GM18868 (cell line): ENCODE measurements at regions not wholly inside any gene's neighbourhood (a gene's known extent, or its start where the extent isn't known, plus 50 kb on each side); places are given as distances from the start of the nearest gene placed in this dataset.
"Not testable (repeated sequence)": the region's sequence is repeated elsewhere in the genome, so short reads cannot be mapped to it uniquely, and the experiment has no call there.

Experiments used
- ATAC-seq: cut with Tn5 transposase; IDR thresholded peaks from one replicate; pipeline ENCODE4 v1.9.1; 2021; ENCODE audit warnings: mild to moderate bottlenecking, moderate library complexity; ENCODE audit not compliant: unreplicated experiment

DNA sequence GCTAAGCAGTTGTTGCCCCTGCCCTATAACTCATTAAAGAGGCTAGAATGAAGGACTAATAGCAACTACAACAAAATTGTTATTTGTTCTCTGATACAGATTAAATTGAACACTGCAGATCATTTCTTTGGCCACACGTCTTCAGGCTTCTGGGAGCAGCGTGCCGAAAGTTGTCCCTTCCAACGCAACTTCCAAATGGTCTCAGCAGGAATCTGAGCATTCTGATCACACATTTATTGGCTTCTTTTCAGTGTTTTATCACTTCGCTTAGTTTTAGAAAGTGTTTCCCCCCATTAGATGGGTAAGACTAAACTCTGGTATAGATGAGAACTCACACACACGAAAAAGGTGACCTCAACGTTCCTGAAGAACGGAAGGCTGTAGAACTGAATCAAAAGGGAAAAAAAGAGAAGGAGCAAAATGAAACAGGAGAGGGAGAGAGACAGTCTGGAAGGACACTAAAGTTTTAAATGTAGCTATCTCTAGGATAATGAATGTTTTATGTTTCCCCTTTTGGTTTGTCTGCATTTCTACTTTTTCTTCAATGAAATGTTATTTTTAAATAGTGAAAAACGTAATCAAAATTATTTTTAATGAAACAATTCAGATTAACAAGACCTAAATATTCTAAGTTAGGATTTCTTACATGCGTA is 336.5 kb downstream of the RRAGC start:
- no peak for ATAC-seq

GRCh38 chr1:38516560-38516959 is 343.0 kb downstream of the RRAGC start:
- ATAC-seq, result no peak

DNA sequence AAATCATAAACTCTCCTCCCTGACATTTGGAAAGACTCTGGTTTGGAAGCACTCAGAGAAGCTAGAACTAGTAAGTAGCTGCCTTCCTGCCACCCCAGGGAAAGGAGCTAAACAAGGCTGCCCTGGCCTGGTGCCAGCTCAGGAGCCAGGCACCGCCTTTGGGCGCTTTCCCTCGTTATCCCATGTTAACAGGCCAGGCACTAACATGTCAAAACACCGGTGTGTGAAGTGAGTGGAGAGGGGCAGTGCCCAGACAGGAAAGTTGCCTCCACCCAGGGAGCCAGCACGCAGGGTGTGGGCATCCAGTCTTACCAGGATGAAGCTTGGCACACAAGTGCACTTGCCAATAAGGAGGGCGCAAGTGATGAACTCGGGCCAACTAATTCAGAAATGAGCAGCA is 346.8 kb downstream of the RRAGC start:
- no peak for ATAC-seq

- no peak for ATAC-seq
Measured at GRCh38 chr1:38512024-38512767, 347.4 kb downstream of the RRAGC start.

DNA sequence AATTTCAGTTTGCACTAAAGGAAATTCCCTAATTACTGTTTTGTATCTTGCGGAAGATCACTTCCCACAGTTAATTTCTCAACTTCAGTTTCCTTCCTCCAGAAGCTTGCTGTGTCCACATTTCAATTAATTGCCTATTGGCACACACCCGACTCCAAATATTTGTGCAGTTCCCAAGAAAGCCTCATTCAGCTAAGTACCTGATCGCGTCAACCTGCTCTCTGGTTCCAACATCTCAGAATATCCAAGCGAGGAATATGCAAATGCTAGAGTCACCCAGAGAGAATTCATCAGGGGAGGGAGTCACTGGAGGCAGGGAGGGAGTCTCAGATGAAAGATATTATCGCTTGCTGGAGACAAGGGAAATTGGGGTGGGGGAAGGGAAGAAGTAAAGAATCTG is 351.3 kb downstream of the RRAGC start:
- ATAC-seq, result no peak

DNA sequence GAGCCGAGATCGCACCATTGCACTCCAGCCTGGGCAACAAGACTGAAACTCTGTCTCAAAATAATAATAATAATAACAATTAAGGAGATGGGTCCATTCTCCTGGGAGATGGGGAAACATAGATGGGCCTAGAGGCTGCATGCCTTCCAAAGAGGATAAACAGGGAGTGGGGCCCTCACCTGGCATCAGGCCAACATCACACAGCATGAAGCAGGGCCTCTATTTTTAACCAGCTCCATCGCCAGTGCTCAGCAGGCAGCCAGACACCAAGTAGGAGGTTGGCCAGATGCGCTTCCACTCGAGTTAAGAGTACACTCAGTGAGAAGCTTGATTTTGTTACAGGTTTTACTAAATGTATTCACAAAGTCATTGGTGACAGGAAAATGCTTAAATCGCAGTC is 352.0 kb downstream of the RRAGC start:
- ATAC-seq, result no peak

- ATAC-seq, result no peak
Measured at GRCh38 chr1:38505944-38506343, 353.6 kb downstream of the RRAGC start.

GRCh38 chr1:38502758-38503157 is 356.8 kb downstream of the RRAGC start:
- no peak for ATAC-seq

DNA sequence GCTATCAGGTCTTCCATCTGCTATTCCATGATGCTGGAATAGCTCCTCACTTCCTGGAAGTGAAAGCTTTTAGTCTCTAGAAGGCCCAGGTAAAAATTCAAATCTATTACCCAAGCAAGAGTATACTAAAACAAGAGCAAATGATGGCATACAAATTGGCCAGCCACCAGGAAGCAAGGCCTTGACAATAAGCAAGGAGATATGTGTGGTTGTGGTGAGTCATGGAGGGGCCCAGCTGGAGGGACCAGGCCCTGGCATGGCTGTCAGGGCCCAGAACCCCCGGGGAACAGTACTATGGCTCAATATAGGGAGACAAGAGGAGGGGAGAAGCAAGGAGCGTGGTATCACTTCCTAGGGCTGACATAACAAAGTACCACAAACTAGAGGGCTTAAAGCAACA is 358.7 kb downstream of the RRAGC start:
- no peak for ATAC-seq

DNA sequence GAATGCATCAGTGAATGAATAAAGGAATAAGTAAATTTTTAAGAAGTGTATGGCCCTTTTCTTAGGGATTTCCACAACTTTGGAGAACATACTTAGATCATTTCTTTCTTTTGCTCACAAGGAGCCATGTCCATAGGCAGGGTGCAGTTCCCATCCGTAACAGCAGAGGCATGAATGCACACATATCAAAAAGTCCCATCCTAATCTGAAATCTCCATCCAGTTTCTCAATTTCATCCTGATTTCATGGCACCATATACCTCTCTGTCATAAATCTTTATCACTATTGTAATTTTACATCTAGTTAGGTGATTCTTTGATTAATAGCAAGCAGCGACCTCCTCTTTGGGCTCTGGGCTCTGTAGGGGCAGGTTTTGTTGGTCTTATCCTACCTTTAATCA is 359.2 kb downstream of the RRAGC start:
- no peak for ATAC-seq

GRCh38 chr1:38498686-38499085 is 360.9 kb downstream of the RRAGC start:
- no peak for ATAC-seq

DNA sequence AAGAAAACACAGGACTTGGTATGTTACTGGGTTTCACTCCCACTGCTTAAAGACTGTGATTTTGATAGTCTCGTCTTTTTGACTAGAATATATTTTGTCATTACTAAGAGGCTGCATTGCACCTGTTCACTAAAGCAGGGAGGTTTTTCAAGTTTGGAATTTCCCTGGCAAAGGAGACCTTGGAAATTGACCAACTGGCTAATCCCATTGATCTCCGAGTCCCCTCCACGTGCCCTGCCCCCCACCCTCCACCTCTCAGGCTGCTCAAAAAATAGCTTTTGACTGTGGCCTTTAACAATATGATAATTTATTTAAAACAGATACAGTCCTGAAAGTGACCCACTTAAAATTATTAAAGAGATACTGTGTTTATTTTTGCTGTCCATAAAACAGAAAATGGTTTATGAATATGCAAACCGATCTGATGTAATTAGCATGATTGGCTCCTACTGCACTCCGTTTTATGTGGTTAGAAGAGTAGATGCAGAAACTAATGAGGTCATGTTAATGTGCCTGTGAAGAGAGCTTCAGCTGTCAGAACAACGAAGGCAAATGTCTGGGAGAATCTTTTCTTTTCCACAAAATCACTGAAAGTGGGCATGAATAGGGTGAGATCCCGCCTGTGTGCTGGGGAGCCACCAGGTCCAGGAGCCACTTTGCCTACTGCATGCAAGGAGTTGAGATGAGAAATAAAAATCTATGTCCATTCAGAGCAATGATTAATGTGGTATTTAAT is 361.5 kb downstream of the RRAGC start:
- no peak for ATAC-seq

- ATAC-seq, result not testable (repeated sequence)
Measured at GRCh38 chr1:38493306-38493705, 366.3 kb downstream of the RRAGC start.

- no peak for ATAC-seq
Measured at GRCh38 chr1:38489844-38490270, 369.7 kb downstream of the RRAGC start.

DNA sequence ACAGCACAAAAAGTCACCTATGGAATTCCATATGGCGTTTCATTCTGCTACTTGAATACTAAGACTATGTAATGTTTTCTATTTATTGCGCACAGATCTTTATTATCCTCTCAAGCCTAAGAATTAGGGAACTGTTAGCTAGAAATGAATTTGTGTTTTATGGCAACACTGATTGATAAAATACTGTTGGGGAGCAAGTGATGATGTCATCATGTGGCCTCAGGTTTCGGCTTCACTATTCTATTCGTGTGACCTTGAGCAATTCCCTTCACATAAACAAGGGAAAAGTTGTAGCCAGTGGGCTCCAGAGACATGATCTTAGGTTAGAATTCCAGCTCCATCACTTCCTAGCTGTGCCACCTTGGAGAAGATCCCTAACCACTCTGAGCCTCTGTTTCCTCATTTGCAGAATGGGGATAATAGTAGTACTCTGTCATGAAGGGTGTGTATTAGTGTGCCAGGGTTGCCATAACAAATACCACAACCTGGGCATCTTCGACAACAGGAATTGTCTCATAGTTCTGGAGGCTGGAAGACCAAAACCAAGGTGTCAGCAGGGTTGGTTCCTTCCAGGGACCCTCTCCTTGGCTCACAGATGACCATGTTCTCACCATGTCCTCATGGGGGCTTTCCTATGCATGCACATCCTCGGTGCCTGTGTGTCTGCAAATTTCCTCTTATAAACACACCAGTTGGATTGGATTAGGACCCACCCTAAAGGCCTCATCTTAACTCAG is 371.2 kb downstream of the RRAGC start:
- ATAC-seq, result no peak

DNA sequence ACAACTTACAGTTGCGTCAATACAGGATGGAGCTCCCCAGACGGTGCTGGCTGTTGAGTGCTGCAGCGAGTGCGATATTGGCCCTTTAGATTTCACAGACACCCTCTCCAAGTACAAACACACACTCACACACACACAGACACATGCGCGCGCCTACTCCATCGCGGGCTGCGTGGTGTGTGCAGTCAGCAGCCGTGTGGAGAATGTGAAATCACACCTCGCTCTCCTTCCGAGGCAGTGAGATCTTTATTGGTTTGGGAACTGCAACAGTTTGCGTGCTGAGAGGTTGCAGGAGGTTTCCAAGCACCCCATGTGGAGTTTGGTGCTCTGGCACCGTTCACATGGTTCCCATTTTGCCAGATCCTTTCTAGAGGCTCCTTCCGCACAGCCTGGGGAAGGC is 372.2 kb downstream of the RRAGC start:
- ATAC-seq, result no peak

- no peak for ATAC-seq
Measured at GRCh38 chr1:38486085-38486484, 373.5 kb downstream of the RRAGC start.

GRCh38 chr1:38481871-38482826 is 377.4 kb downstream of the RRAGC start:
- no peak for ATAC-seq

GRCh38 chr1:38479662-38480061 is 379.9 kb downstream of the RRAGC start:
- not testable (repeated sequence) for ATAC-seq

DNA sequence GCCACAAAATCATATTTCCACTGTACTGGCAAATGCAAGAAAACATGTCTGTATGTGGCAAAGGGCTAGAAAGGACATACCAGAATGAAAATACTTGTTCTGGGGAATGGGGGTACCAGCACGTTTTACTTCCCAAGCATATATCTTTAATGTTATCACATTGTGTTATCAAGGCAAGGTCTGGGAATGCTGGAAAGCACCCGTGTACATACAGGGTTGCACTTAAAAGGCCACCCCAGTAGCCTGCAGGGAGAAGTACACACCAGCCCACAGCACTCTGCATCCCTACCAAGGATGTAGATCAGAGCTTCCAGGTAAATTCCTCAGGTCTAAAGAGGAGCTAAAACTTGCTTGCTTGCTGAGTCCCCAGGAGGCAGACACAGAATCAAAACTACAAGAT is 381.8 kb downstream of the RRAGC start:
- ATAC-seq, result no peak
